ENCODE measurements at regions not wholly inside any gene's neighbourhood (a gene's known extent, or its start where the extent isn't known, plus 50 kb on each side); places are given as distances from the start of the nearest gene placed in this dataset.

- TF ChIP-seq CTCF (IDR thresholded peaks at IDR 0.05; ENCODE audit: low read length) (no peak), EZH2 (optimal IDR thresholded peaks at IDR 0.05; ENCODE audit: low read depth, low read length) (no peak), EZH2phosphoT487 (IDR thresholded peaks at IDR 0.05; ENCODE audit: low read length) (no peak)
These were observed 466.2 kb downstream of the ENC1 start for GRCh38 chr5:74174366-74174765.
